Type B pancreatic cell (in vitro differentiated cells): ENCODE measurements at regions not wholly inside any gene's neighbourhood (a gene's known extent, or its start where the extent isn't known, plus 50 kb on each side); places are given as distances from the start of the nearest gene placed in this dataset.

Experiments used
- DNase-seq: peaks from one replicate; pipeline ENCODE4 v3.0.0; 2021; ENCODE audit warnings: mixed read lengths; ENCODE audit not compliant: unreplicated experiment; ENCODE audit errors: extremely low spot score
- H3K27ac Mint-ChIP-seq: 2 replicates; pipeline ENCODE4 v1.8.0; 2021; ENCODE audit warnings: mild to moderate bottlenecking, mixed read lengths
- H3K27me3 Mint-ChIP-seq: 2 replicates; pipeline ENCODE4 v1.8.0; 2021; ENCODE audit warnings: mixed read lengths
- H3K36me3 Mint-ChIP-seq: 2 replicates; pipeline ENCODE4 v1.8.0; 2021; ENCODE audit warnings: mixed read lengths
- H3K4me1 Mint-ChIP-seq: one replicate; pipeline ENCODE4 v1.8.0; 2021; ENCODE audit warnings: mixed read lengths; ENCODE audit not compliant: unreplicated experiment
- H3K4me3 Mint-ChIP-seq: 2 replicates; pipeline ENCODE4 v1.8.0; 2021; ENCODE audit warnings: mild to moderate bottlenecking, mixed read lengths
- H3K9me3 Mint-ChIP-seq: 2 replicates; pipeline ENCODE4 v1.8.0; 2021; ENCODE audit warnings: mixed read lengths
- CTCF ChIP-seq: fragments of 200-600 bp; sonication (generic); conservative IDR thresholded peaks from 2 replicates; pipeline ENCODE4 v1.5.0; 2021; ENCODE audit warnings: antibody characterized with exemption, mild to moderate bottlenecking

GRCh38 chr20:40926928-40927327 lies 101.7 kb upstream of the TOP1 start:
- Mint-ChIP-seq H3K4me1 (peaks cover 6% of the 10 kb centered on the region), H3K36me3 (no peaks in the 10 kb centered on the region), H3K27me3 (peaks cover 5% of the 10 kb centered on the region), H3K27ac (no peak overlapping the region), H3K4me3 (no peak overlapping the region), H3K9me3 (no peaks in the 10 kb centered on the region)
- DNase-seq, result no peak
- no peak for TF ChIP-seq CTCF

- H3K27ac Mint-ChIP-seq, result no peak overlapping the region
- peaks cover 7% of the 10 kb centered on the region for H3K9me3 Mint-ChIP-seq
- H3K27me3 Mint-ChIP-seq, result peaks cover 10% of the 10 kb centered on the region
- no peak for TF ChIP-seq CTCF
- H3K4me1 Mint-ChIP-seq, result peaks cover 6% of the 10 kb centered on the region
- no peaks in the 10 kb centered on the region for H3K36me3 Mint-ChIP-seq
- no peak for DNase-seq
- no peak overlapping the region for H3K4me3 Mint-ChIP-seq
Observed at GRCh38 chr20:40930561-40930960, 98.1 kb upstream of the TOP1 start.

- DNase-seq, result no peak
- H3K9me3 Mint-ChIP-seq, result peaks cover 7% of the 10 kb centered on the region
- H3K4me1 Mint-ChIP-seq, result peaks cover under 1% of the 10 kb centered on the region
- H3K36me3 Mint-ChIP-seq, result no peaks in the 10 kb centered on the region
- no peak overlapping the region for H3K27ac Mint-ChIP-seq
- peaks cover 10% of the 10 kb centered on the region for H3K27me3 Mint-ChIP-seq
- TF ChIP-seq CTCF, result no peak
- no peak overlapping the region for H3K4me3 Mint-ChIP-seq
Observed at GRCh38 chr20:40931410-40932044, 97.1 kb upstream of the TOP1 start.

GRCh38 chr20:40932436-40932835 lies 96.2 kb upstream of the TOP1 start:
- no peaks in the 10 kb centered on the region for H3K4me1 Mint-ChIP-seq
- no peak overlapping the region for H3K4me3 Mint-ChIP-seq
- DNase-seq, result no peak
- H3K27me3 Mint-ChIP-seq, result peaks cover 10% of the 10 kb centered on the region
- H3K36me3 Mint-ChIP-seq, result no peaks in the 10 kb centered on the region
- H3K27ac Mint-ChIP-seq, result no peak overlapping the region
- no peak for TF ChIP-seq CTCF
- peaks cover 7% of the 10 kb centered on the region for H3K9me3 Mint-ChIP-seq

- no peak for DNase-seq
- no peak for TF ChIP-seq CTCF
- Mint-ChIP-seq H3K27ac (no peak overlapping the region), H3K9me3 (peaks cover 7% of the 10 kb centered on the region), H3K4me1 (no peaks in the 10 kb centered on the region), H3K4me3 (no peak overlapping the region), H3K27me3 (peaks cover 10% of the 10 kb centered on the region), H3K36me3 (no peaks in the 10 kb centered on the region)
Observed at GRCh38 chr20:40933758-40934157, 94.9 kb upstream of the TOP1 start.

GRCh38 chr20:40938020-40938419 lies 90.6 kb upstream of the TOP1 start:
- H3K9me3 Mint-ChIP-seq, result peaks cover 7% of the 10 kb centered on the region
- peaks cover 7% of the 10 kb centered on the region for H3K27me3 Mint-ChIP-seq
- H3K4me1 Mint-ChIP-seq, result no peaks in the 10 kb centered on the region
- H3K36me3 Mint-ChIP-seq, result no peaks in the 10 kb centered on the region
- no peak for TF ChIP-seq CTCF
- H3K4me3 Mint-ChIP-seq, result no peak overlapping the region
- no peak overlapping the region for H3K27ac Mint-ChIP-seq
- DNase-seq, result no peak
